ENCODE measurements at regions not wholly inside any gene's neighbourhood (a gene's known extent, or its start where the extent isn't known, plus 50 kb on each side); places are given as distances from the start of the nearest gene placed in this dataset.

- no peak overlapping the region for H3K4me3 ChIP-seq (ENCODE audit: low read depth, low read length)
- TF ChIP-seq CTCF (IDR thresholded peaks at IDR 0.05; ENCODE audit: low read depth, low read length): no peak
- in situ Hi-C loops (cut with HindIII; ENCODE audit: low sequenced_read_pairs): no loop called here
- DNase-seq (ENCODE audit: low read depth, low spot score): no peak
Measured at GRCh38 chr3:76735152-76735551, 304.7 kb upstream of the ROBO2 start.

GRCh38 chr3:76753599-76753998, 286.3 kb upstream of the ROBO2 start:
- no peak for DNase-seq (ENCODE audit: low read depth, low spot score)
- in situ Hi-C loops (cut with HindIII; ENCODE audit: low sequenced_read_pairs): no loop called here
- TF ChIP-seq CTCF (IDR thresholded peaks at IDR 0.05; ENCODE audit: low read depth, low read length): peak; percentile 14

GRCh38 chr3:76754247-76754646, 285.7 kb upstream of the ROBO2 start:
- no peak for TF ChIP-seq CTCF (IDR thresholded peaks at IDR 0.05; ENCODE audit: low read depth, low read length)
- DNase-seq (ENCODE audit: low read depth, low spot score): no peak
- H3K4me3 ChIP-seq (ENCODE audit: low read depth, low read length): no peak overlapping the region
- in situ Hi-C loops (cut with HindIII; ENCODE audit: low sequenced_read_pairs): no loop called here

More at GRCh38 chr3:76753599-76753998, 286.3 kb upstream of the ROBO2 start:
- H3K4me3 ChIP-seq (ENCODE audit: low read depth, low read length): no peak overlapping the region

- in situ Hi-C loops (cut with HindIII; ENCODE audit: low sequenced_read_pairs): no loop called here
- DNase-seq (ENCODE audit: low read depth, low spot score): no peak
- H3K4me3 ChIP-seq (ENCODE audit: low read depth, low read length): no peak overlapping the region
- no peak for TF ChIP-seq CTCF (IDR thresholded peaks at IDR 0.05; ENCODE audit: low read depth, low read length)
Measured at GRCh38 chr3:76756577-76756976, 283.3 kb upstream of the ROBO2 start.

GRCh38 chr3:76760336-76760735, 279.6 kb upstream of the ROBO2 start:
- no peak for TF ChIP-seq CTCF (IDR thresholded peaks at IDR 0.05; ENCODE audit: low read depth, low read length)
- no peak overlapping the region for H3K4me3 ChIP-seq (ENCODE audit: low read depth, low read length)
- DNase-seq (ENCODE audit: low read depth, low spot score): no peak
- in situ Hi-C loops (cut with HindIII; ENCODE audit: low sequenced_read_pairs): no loop called here

- no peak for DNase-seq (ENCODE audit: low read depth, low spot score)
- no peak for TF ChIP-seq CTCF (IDR thresholded peaks at IDR 0.05; ENCODE audit: low read depth, low read length)
- in situ Hi-C loops (cut with HindIII; ENCODE audit: low sequenced_read_pairs): no loop called here
- no peak overlapping the region for H3K4me3 ChIP-seq (ENCODE audit: low read depth, low read length)
Measured at GRCh38 chr3:76765511-76765910, 274.4 kb upstream of the ROBO2 start.

- in situ Hi-C loops (cut with HindIII; ENCODE audit: low sequenced_read_pairs): no loop called here
- H3K4me3 ChIP-seq (ENCODE audit: low read depth, low read length): no peak overlapping the region
Measured at GRCh38 chr3:76768912-76769311, 271.0 kb upstream of the ROBO2 start.

More at GRCh38 chr3:76768912-76769311, 271.0 kb upstream of the ROBO2 start:
- DNase-seq (ENCODE audit: low read depth, low spot score): no peak
- TF ChIP-seq CTCF (IDR thresholded peaks at IDR 0.05; ENCODE audit: low read depth, low read length): no peak
